OCI-LY1 (cell line): ENCODE measurements at regions not wholly inside any gene's neighbourhood (a gene's known extent, or its start where the extent isn't known, plus 50 kb on each side); places are given as distances from the start of the nearest gene placed in this dataset.

Experiments
- H2AFZ ChIP-seq: fragments of 200-600 bp; sonication (generic), shearing (Covaris generic); 2 replicates; pipeline ENCODE4 v1.6.0; 2014; ENCODE audit warnings: antibody characterized with exemption, mild to moderate bottlenecking, low read length
- H3F3A ChIP-seq: fragments of 200-600 bp; sonication (generic), shearing (Covaris generic); 2 replicates; pipeline ENCODE4 v1.6.0; 2014; ENCODE audit warnings: mild to moderate bottlenecking, antibody characterized with exemption, low read length, moderate library complexity; ENCODE audit not compliant: insufficient read depth
- H3K27ac ChIP-seq: fragments of 200-600 bp; sonication (generic); 2 replicates; pipeline ENCODE4 v1.5.1; 2014; ENCODE audit warnings: low read length, mixed run types, mild to moderate bottlenecking, low read depth; ENCODE audit not compliant: poor library complexity, severe bottlenecking
- H3K27me3 ChIP-seq: fragments of 200-600 bp; sonication (generic); 2 replicates; pipeline ENCODE4 v1.6.0; 2014; ENCODE audit warnings: antibody characterized with exemption, mild to moderate bottlenecking, low read length, moderate library complexity; ENCODE audit not compliant: insufficient read depth
- H3K36me3 ChIP-seq: fragments of 200-600 bp; sonication (generic); 2 replicates; pipeline ENCODE4 v1.6.1; 2014; ENCODE audit warnings: mild to moderate bottlenecking, antibody characterized with exemption, low read length, moderate library complexity, mixed read lengths; ENCODE audit not compliant: insufficient read depth
- H3K4me1 ChIP-seq: fragments of 200-600 bp; sonication (generic); 2 replicates; pipeline ENCODE4 v1.5.1; 2014; ENCODE audit warnings: mild to moderate bottlenecking, low read length, moderate library complexity; ENCODE audit not compliant: insufficient read depth, severe bottlenecking
- H3K4me2 ChIP-seq: fragments of 200-600 bp; sonication (generic), shearing (Covaris generic); 2 replicates; pipeline ENCODE4 v1.6.1; 2014; ENCODE audit warnings: low read length
- H3K4me3 ChIP-seq: fragments of 200-600 bp; sonication (generic); 2 replicates; pipeline ENCODE4 v1.5.1; 2014; ENCODE audit warnings: low read length, low read depth, mild to moderate bottlenecking, mixed read lengths; ENCODE audit not compliant: poor library complexity, severe bottlenecking
- H3K79me2 ChIP-seq: fragments of 200-600 bp; shearing (Covaris generic); 2 replicates; pipeline ENCODE4 v1.6.1; 2016; ENCODE audit warnings: mixed run types, low read length, mixed read lengths; ENCODE audit not compliant: insufficient read depth
- H3K9ac ChIP-seq: fragments of 200-600 bp; sonication (generic), shearing (Covaris generic); 2 replicates; pipeline ENCODE4 v1.6.1; 2014; ENCODE audit warnings: mild to moderate bottlenecking, low read length, mixed read lengths
- H3K9me2 ChIP-seq: fragments of 200-600 bp; sonication (generic), shearing (Covaris generic); 2 replicates; pipeline ENCODE4 v1.6.1; 2014; ENCODE audit warnings: low read depth, mild to moderate bottlenecking, low read length, mixed read lengths
- H3K9me3 ChIP-seq: fragments of 200-600 bp; shearing (Covaris generic); 2 replicates; pipeline ENCODE4 v1.6.1; 2014; ENCODE audit warnings: low read length, mixed read lengths
- H4K20me1 ChIP-seq: fragments of 200-600 bp; sonication (generic), shearing (Covaris generic); 2 replicates; pipeline ENCODE4 v1.6.0; 2016; ENCODE audit warnings: mild to moderate bottlenecking, low read length; ENCODE audit not compliant: insufficient read depth
- CTCF ChIP-seq: fragments of 200-600 bp; sonication (generic), shearing (Covaris generic); IDR thresholded peaks from 2 replicates; pipeline ENCODE4 v1.5.1; 2017; ENCODE audit warnings: mild to moderate bottlenecking, antibody characterized with exemption, low read length, moderate library complexity, mixed read lengths
- EZH2 ChIP-seq: fragments of 200-600 bp; sonication (generic), shearing (Covaris generic); IDR thresholded peaks from 2 replicates; pipeline ENCODE4 v1.8.0; 2017; ENCODE audit warnings: borderline replicate concordance, mixed run types, mild to moderate bottlenecking, antibody characterized with exemption, low read length, moderate library complexity, mixed read lengths

- H3K36me3 ChIP-seq = no peaks in the 10 kb centered on the region
- H3K9me3 ChIP-seq = no peaks in the 10 kb centered on the region
- H3F3A ChIP-seq = no peaks in the 10 kb centered on the region
- H3K4me3 ChIP-seq = no peak overlapping the region
- H3K27me3 ChIP-seq = no peaks in the 10 kb centered on the region
- H3K9me2 ChIP-seq = no peaks in the 10 kb centered on the region
- no peak overlapping the region for H3K27ac ChIP-seq
- H3K4me2 ChIP-seq = no peak overlapping the region
- TF ChIP-seq EZH2 = no peak
- no peak for TF ChIP-seq CTCF
- no peak overlapping the region for H3K9ac ChIP-seq
- H2AFZ ChIP-seq = no peak overlapping the region
- H3K4me1 ChIP-seq = no peaks in the 10 kb centered on the region
- no peaks in the 10 kb centered on the region for H4K20me1 ChIP-seq
- no peaks in the 10 kb centered on the region for H3K79me2 ChIP-seq
These were observed 135.8 kb upstream of the ABCB5 start for GRCh38 chr7:20479706-20480105.

- Histone ChIP-seq H3K9me2 (no peaks in the 10 kb centered on the region), H3K4me2 (no peak overlapping the region), H4K20me1 (no peaks in the 10 kb centered on the region), H3F3A (no peaks in the 10 kb centered on the region), H3K9ac (no peak overlapping the region), H3K4me3 (no peak overlapping the region), H3K27ac (no peak overlapping the region), H3K36me3 (no peaks in the 10 kb centered on the region), H3K4me1 (no peaks in the 10 kb centered on the region), H3K79me2 (no peaks in the 10 kb centered on the region), H2AFZ (no peak overlapping the region), H3K27me3 (no peaks in the 10 kb centered on the region), H3K9me3 (no peaks in the 10 kb centered on the region)
- TF ChIP-seq EZH2 (no peak), CTCF (no peak)
These were observed 133.4 kb upstream of the ABCB5 start for GRCh38 chr7:20482071-20482470.

- Histone ChIP-seq H3K36me3 (no peaks in the 10 kb centered on the region), H2AFZ (no peak overlapping the region), H3K9me2 (no peaks in the 10 kb centered on the region), H3F3A (no peaks in the 10 kb centered on the region), H3K79me2 (no peaks in the 10 kb centered on the region), H4K20me1 (no peaks in the 10 kb centered on the region), H3K4me2 (no peak overlapping the region), H3K9ac (no peak overlapping the region), H3K27me3 (no peaks in the 10 kb centered on the region), H3K4me1 (no peaks in the 10 kb centered on the region), H3K9me3 (peaks cover 5% of the 10 kb centered on the region), H3K4me3 (no peak overlapping the region), H3K27ac (no peak overlapping the region)
- TF ChIP-seq CTCF (no peak), EZH2 (no peak)
These were observed 131.1 kb upstream of the ABCB5 start for GRCh38 chr7:20484356-20484755.
